ENCODE measurements at regions not wholly inside any gene's neighbourhood (a gene's known extent, or its start where the extent isn't known, plus 50 kb on each side); places are given as distances from the start of the nearest gene placed in this dataset.
"Not testable (repeated sequence)": the region's sequence is repeated elsewhere in the genome, so short reads cannot be mapped to it uniquely, and the experiment has no call there.

GRCh38 chr10:131569851-131570715, 258.6 kb upstream of the TCERG1L start:
- no peak for DNase-seq

- DNase-seq, result no peak
Observed at GRCh38 chr10:131570716-131571307, 259.3 kb upstream of the TCERG1L start.

- DNase-seq, result no peak
Observed at GRCh38 chr10:131571346-131571745, 259.8 kb upstream of the TCERG1L start.

GRCh38 chr10:131571865-131572264, 260.3 kb upstream of the TCERG1L start:
- no peak for DNase-seq

- DNase-seq, result no peak
Observed at GRCh38 chr10:131573256-131573655, 261.7 kb upstream of the TCERG1L start.

- DNase-seq, result no peak
Observed at GRCh38 chr10:131573707-131574106, 262.2 kb upstream of the TCERG1L start.

GRCh38 chr10:131574363-131574706, 262.8 kb upstream of the TCERG1L start:
- no peak for DNase-seq

GRCh38 chr10:131574707-131575430, 263.3 kb upstream of the TCERG1L start:
- no peak for DNase-seq

GRCh38 chr10:131575877-131576276, 264.4 kb upstream of the TCERG1L start:
- DNase-seq, result no peak

- DNase-seq, result no peak
Observed at GRCh38 chr10:131576341-131577177, 265.0 kb upstream of the TCERG1L start.

GRCh38 chr10:131577178-131577555, 265.6 kb upstream of the TCERG1L start:
- no peak for DNase-seq

- no peak for DNase-seq
Observed at GRCh38 chr10:131577786-131578471, 266.4 kb upstream of the TCERG1L start.

GRCh38 chr10:131578472-131578970, 267.0 kb upstream of the TCERG1L start:
- DNase-seq, result no peak

- no peak for DNase-seq
Observed at GRCh38 chr10:131579251-131580071, 267.9 kb upstream of the TCERG1L start.

- no peak for DNase-seq
Observed at GRCh38 chr10:131580076-131580652, 268.6 kb upstream of the TCERG1L start.

GRCh38 chr10:131580674-131581073, 269.2 kb upstream of the TCERG1L start:
- DNase-seq, result no peak

- DNase-seq, result not testable (repeated sequence)
Observed at GRCh38 chr10:131581547-131581946, 270.0 kb upstream of the TCERG1L start.

- no peak for DNase-seq
Observed at GRCh38 chr10:131584287-131584686, 272.8 kb upstream of the TCERG1L start.

GRCh38 chr10:131585761-131586160, 274.2 kb upstream of the TCERG1L start:
- no peak for DNase-seq

GRCh38 chr10:131586958-131587357, 275.4 kb upstream of the TCERG1L start:
- DNase-seq, result no peak
